ENCODE measurements at regions not wholly inside any gene's neighbourhood (a gene's known extent, or its start where the extent isn't known, plus 50 kb on each side); places are given as distances from the start of the nearest gene placed in this dataset.

DNA sequence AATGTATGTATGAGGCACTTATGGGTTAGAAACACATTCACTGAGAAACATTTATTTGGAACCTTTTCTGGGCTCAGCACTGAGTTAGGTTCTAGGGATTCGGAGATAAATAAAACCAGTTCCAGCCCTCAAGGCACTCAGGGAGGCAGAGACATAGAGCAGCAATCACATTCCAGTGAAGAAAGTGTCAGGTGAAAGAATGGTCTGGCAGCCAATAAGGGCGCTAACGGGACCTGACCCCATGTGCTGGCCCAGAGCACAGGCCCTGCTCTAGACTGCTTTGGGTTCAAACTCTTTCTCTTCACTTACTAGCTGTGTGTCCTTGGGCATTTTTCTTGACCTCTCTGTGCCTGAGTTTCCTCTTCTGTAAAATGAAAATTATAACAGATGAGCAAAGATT lies 146.0 kb upstream of the SYT13 start:
- TF ChIP-seq, protein P1, sequence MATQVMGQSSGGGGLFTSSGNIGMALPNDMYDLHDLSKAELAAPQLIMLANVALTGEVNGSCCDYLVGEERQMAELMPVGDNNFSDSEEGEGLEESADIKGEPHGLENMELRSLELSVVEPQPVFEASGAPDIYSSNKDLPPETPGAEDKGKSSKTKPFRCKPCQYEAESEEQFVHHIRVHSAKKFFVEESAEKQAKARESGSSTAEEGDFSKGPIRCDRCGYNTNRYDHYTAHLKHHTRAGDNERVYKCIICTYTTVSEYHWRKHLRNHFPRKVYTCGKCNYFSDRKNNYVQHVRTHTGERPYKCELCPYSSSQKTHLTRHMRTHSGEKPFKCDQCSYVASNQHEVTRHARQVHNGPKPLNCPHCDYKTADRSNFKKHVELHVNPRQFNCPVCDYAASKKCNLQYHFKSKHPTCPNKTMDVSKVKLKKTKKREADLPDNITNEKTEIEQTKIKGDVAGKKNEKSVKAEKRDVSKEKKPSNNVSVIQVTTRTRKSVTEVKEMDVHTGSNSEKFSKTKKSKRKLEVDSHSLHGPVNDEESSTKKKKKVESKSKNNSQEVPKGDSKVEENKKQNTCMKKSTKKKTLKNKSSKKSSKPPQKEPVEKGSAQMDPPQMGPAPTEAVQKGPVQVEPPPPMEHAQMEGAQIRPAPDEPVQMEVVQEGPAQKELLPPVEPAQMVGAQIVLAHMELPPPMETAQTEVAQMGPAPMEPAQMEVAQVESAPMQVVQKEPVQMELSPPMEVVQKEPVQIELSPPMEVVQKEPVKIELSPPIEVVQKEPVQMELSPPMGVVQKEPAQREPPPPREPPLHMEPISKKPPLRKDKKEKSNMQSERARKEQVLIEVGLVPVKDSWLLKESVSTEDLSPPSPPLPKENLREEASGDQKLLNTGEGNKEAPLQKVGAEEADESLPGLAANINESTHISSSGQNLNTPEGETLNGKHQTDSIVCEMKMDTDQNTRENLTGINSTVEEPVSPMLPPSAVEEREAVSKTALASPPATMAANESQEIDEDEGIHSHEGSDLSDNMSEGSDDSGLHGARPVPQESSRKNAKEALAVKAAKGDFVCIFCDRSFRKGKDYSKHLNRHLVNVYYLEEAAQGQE (IDR thresholded peaks at IDR 0.05; ENCODE audit: low read depth) = no peak
- TF ChIP-seq CEBPB (IDR thresholded peaks at IDR 0.05) = no peak
- TF ChIP-seq CREB1 (IDR thresholded peaks at IDR 0.05; ENCODE audit: low read depth) = no peak
- TF ChIP-seq, protein P2, sequence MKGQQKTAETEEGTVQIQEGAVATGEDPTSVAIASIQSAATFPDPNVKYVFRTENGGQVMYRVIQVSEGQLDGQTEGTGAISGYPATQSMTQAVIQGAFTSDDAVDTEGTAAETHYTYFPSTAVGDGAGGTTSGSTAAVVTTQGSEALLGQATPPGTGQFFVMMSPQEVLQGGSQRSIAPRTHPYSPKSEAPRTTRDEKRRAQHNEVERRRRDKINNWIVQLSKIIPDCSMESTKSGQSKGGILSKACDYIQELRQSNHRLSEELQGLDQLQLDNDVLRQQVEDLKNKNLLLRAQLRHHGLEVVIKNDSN (IDR thresholded peaks at IDR 0.05) = no peak
- TF ChIP-seq YY1 (IDR thresholded peaks at IDR 0.05; ENCODE audit: low read depth) = no peak
- no peak for TF ChIP-seq NFIC (IDR thresholded peaks at IDR 0.05)
- TF ChIP-seq, protein P3, sequence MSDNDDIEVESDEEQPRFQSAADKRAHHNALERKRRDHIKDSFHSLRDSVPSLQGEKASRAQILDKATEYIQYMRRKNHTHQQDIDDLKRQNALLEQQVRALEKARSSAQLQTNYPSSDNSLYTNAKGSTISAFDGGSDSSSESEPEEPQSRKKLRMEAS (IDR thresholded peaks at IDR 0.05) = no peak
- TF ChIP-seq ZBTB7A (IDR thresholded peaks at IDR 0.05; ENCODE audit: low read depth) = no peak
- TF ChIP-seq EP300 (IDR thresholded peaks at IDR 0.05; ENCODE audit: borderline replicate concordance) = no peak
- no peak for TF ChIP-seq FOXM1 (IDR thresholded peaks at IDR 0.05; ENCODE audit: borderline replicate concordance, low read depth)
- TF ChIP-seq RAD21 (IDR thresholded peaks at IDR 0.05; ENCODE audit: low read depth) = no peak

All from Ishikawa (cell line).